HG03103 (cell line): ENCODE measurements at regions not wholly inside any gene's neighbourhood (a gene's known extent, or its start where the extent isn't known, plus 50 kb on each side); places are given as distances from the start of the nearest gene placed in this dataset.
"Not testable (repeated sequence)": the region's sequence is repeated elsewhere in the genome, so short reads cannot be mapped to it uniquely, and the experiment has no call there.

Experiments
- ATAC-seq: cut with Tn5 transposase; IDR thresholded peaks from one replicate; pipeline ENCODE4 v1.9.1; 2021; ENCODE audit warnings: low read depth; ENCODE audit not compliant: unreplicated experiment

DNA sequence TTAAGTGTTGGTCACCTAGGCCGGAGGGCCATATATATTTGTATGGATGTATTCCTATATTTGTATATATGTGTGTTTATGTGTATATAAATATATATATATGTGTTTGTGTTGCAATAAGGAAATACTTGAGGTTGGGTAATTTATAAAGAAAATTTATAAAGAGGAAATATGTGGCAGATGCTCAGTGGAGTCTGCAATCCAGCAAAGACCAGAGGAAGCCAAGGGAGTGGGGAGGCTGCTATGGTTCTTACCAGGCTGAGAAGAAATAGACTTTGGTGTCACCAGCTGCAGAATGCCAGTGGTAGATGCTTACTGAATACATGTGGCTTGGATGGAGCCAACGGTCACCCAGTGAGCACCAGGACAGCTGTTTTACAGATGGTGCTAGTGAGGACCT, 97.4 kb upstream of the ELOVL5 start:
- no peak for ATAC-seq

DNA sequence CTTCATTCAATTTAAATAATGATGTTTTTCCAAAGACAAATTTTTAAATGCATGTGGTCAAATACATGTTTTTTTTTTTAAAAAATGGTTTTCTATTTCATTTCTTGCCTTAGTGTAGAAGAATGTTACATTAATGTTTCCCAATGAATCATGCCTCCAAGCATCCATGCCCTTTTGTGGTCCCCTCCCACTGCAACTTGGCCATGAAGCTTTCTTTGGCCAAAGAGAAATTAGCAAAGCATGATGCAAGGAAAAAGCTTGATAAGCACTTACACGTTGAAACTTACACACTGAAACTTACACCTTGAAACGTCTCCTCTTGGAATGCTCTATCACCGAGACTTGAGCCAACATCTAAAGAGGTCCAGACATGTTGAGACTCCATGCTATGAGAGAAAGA, 93.0 kb upstream of the ELOVL5 start:
- ATAC-seq, result no peak

DNA sequence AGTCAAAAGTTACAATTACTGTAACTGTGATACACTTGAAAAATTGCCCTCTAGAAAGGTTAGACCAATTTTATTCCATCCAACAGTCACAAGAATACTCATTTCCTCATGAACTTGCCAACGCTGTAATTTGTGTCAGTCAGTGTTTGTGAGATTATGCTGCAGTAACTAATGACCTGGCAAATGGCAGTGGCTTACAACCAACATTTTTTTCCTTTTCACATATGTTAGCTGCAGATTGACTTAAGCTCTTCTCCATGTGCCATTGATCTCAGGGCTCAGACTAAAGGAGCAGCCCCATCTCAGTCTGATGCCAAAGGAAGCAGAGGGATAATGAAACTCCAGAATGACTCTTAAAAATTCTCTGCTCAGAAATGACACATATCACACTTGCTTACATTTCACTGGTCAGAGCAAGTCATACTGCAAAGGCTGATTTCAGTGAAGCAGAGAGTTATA, 92.3 kb upstream of the ELOVL5 start:
- no peak for ATAC-seq

DNA sequence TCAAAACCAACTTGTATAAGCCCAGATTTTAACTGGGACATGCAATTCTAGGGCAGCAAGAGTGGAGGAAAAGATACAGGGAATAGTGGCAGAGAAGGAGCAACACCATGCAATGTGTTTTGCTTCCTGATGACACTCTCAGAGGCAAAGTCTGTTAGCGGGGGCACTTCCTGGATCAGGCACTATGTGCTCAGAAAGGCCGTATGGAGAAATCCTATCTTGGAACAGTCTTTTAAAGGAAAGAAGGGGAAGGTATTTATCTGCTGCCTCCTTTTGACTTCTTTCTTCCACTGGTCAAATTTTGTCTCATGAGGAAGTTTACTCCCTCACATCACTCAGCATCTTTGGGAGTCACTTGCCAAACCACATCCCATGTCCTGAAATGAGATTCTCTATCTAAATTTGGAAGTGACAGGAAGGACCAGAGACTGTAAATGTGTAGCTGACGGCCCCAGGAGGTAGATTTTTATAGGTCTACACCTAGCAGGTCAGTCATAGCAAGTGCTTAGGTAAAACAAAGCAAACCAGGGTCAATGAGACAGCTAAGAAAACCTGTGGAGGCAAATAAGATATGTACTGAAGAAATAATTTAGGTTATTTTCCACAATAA, 91.7 kb upstream of the ELOVL5 start:
- ATAC-seq, result no peak

DNA sequence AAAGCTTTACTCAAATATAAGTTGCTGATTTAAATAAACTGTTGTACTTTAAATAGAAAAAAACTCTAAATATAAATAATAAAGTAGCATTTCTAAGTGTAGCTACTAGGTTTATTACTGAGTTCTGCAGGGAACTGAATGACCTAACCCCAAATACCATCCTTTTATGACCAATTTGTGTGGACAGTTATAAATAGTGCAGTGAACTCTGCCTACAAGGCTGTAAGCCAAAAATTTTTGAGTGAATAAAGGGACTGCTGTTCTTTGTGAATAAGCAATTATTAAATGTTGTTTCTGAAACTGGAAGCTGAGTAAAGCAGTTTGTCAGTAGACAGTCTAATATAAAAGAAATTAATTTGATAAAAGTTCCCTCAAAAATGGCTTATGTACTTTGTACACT, 90.8 kb upstream of the ELOVL5 start:
- no peak for ATAC-seq

DNA sequence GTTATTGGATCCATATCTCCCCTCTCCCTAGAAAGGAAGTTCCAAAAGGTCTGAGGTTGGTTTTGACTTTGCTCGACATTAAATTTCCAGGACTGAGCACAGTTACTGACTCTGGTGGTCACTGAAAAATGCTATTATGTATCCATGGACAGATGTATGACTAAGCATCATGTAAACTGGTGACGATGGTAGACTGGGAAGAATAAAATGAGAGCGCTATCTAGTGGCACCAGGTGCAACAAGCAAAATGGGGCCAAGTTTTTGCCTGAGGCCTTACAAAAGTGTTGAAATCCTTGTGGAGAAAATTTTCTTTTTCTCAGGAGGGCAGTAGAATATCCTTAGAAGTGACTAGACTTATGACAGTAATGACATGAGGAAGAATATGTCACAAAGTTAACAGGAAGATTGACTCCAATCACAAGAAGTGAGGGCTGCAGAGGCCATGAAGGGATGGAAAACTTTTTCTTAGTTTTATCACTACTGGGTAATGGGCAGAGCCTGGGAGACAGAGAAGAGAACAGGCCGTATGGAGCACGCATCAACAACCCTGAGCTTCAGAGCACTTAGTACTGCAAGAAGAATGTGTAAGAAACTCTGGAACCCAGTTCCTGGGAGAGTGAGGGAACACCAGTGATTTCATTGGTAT, 88.9 kb upstream of the ELOVL5 start:
- no peak for ATAC-seq

DNA sequence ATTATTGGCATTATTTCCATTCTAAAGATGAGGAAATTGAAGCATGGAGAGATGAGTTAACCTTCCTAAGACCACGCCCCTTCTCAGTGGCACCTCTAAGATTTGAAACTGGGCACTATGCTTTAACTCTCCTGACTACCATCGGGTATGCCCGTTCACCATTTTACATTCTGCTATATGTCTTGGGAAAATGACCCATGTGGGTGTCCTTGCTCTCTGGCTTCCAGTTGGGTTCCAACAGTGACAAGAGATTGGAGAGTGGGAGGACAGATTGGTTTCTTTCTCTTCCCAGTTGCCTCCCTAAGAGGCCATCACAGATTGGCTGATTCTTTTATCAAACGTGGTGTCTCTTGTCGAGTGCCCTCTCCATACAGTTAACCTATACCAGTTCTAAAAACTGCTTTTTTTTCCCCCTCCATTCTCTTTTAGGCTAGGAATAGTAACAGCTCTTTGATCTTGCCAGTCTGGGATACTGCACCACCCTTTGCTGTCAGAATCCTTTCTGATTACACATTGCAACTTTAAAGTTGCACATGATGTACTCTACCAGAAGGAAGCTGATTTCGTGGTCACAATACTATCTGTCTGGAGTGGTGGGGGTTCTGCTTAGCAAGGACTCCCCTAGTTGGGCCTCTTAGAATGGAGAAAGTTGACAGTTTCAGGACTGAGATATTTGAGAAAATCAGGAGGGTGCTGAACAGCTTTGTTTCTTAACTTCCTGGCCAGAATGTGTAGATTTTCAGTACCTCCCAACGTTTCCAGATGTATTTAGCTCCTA, 88.0 kb upstream of the ELOVL5 start:
- ATAC-seq, result no peak

DNA sequence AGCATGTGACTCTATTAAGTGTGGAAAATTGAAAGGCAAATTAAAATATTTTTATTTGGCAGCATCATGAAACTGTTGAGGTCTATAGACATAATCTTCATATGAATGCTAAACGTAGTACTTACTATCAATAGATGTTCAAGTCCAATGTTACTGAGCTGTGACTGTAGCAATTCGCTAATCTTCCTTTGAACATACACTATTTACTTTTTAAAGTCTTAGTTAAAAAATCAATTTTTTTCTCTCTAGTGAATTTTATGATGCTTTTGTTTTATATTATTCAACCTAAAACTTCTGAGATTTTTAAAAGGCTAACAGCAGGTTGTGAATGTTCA, 85.2 kb upstream of the ELOVL5 start:
- ATAC-seq, result no peak

DNA sequence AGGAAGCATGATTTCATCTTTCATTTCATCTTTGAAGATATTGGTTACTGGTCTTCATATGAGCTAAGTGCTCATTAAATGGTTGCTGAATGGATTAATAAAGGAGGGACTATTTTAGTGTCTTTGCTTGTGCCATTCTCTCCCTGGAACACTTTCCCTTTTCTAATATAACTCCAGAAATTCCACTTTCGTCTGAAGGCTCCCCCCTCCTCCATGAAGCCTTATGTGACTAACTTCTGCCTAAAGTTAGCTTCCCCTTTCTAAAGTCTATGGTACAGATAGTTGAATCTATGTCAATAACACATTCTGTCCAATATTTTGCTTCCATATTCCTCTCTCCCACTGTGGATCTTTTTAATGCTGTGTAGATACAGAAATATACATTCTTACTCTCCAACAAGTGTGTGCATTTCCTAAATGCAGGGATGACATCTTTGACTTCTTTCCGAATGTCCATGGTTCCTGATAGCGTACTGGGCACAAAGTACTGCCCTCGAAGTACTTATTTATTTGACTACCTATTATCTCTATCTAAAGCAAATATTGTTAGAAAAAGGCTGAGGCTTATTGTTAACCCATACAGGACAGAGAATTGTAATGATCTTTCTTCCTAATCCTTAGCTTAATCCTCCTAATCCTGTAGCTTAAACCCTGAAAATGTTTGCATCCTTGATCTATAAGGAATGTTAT, 84.7 kb upstream of the ELOVL5 start:
- ATAC-seq, result no peak

DNA sequence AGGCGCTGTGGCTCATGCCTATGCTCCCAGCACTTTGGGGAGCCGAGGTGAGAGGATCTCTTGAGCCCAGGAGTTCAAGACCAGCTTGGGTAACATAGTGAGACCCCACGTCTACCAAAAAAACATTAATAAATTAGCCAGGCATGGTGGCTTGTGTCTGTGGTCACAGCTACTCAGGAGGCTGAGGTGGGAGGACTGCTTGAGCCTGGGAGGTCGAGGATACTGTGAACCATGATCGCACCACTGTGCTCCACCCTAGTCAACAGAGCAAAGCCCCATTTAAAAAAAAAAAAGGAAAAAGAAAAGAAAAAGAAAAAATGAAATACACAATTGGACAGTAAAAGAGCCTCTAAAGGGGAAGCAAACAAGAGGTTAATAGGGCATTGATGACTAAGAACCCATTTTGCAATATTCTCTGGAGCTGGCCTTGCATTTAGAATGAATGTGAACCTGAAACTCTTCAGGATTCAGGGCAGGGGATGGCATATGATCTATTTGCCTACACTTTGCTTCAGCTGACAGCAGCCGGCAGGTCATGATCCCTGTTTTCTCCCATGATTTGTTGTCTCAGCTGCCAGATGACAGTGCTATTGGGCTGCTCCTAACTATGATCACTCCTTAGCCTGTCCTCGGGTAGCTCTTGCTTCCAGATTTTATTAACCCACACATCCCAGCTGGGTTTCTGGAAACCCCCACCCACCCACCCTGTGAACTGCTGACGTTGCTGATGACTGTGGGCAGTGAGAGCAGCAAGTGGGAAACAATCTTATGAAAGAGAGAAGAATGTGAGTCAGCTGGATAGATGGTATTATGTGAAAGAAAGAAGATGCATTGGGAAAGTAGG, 83.8 kb upstream of the ELOVL5 start:
- ATAC-seq, result no peak

DNA sequence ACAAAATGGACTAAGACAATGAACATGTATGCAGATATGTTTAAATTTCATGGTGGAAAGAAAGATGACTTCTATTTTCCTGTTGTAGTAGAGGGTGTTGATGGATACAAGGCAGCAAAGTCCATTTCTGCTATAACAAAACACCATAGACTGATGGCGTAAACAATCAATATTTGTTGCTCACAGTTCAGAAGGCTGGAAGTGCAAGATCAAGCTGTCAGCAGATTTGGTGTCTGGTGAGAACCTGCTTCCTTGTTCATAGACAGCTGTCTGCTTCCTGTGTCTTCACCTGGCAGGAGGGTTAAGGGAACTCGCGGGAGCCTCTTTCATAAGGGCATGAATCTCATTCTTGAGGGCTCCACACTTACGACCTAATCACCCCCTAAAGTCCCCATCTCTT, 83.0 kb upstream of the ELOVL5 start:
- no peak for ATAC-seq

DNA sequence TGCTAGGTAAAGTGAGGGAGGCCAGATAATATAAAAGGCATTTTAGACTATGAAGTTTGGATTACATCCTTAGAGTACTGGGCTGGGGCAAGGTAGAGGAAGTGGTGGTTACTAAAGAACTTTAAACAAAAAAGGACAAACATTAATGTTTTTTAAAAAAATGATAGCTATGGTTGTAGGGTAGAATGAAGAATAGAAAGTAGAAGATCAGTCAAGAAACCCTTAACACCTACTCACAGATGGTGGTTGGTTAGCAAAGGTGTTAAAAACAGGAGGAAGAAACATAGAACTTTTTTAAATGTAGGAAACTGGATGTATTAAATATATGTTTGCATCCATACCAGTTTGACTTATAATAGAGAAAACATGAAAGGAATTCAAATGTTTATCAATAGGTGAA, 80.7 kb upstream of the ELOVL5 start:
- no peak for ATAC-seq

DNA sequence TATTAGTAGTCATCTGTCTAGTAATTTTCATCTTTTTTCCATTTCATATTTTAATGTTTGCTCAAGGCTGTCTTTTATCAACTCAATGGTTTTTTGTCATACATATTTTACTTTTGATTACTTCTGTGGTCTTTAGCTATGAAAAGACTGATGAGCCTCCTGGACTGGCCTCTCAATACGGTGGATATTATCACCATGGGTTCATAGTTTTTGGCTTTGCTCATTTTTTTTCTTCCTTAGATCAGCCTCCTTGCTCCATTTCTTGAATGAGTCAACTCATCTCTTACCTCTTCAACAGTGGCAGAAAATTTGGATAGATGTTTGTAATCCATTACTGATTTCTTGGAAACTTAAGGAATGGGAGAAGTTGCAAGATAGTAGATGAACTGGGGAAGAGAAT, 80.1 kb upstream of the ELOVL5 start:
- no peak for ATAC-seq

DNA sequence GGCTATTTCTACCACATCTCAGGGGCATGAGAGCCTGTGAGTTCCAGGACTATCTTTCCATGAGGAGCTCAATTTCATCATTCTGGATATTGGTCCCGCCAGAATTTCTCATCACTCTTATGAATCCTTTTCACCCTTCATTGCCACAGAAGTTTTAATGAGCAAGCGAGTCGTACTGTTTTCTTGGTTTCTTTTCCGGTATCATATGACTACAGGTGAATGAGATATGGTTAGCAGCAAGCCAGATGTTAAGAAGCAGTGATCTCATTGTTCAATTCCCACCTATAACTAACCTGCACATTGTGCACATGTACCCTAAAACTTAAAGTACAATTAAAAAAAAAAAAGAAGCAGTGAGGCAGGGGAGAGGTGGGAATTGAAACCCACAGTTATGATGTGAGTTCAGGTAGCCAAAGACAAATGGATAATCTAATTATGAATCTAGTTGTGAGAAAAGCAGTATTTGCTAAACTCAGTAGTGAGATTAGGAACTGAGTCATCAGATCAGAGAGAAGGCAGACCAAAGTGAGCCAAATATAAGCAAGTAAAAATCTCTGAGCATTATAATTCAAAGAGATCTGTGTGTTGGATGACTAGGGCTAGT, 78.0 kb upstream of the ELOVL5 start:
- peak; percentile 79 for ATAC-seq

DNA sequence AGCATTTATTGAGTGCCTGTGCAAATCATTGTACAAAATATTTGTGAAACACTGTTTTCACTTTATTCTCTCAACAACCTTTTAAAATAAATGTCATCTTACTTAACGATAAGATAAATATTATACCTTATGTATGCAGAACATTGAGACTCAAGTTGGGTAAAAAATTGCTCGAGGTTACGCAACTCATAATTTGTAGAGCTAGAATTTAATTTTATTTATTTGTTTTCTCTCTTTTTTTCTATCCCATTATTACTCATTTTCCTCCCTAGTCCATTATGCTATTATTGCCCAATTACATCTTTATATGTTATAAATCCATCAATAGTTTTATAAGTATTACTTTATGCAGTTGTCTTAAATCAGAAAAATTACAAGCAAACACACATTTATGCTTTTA, 77.4 kb upstream of the ELOVL5 start:
- ATAC-seq, result no peak

DNA sequence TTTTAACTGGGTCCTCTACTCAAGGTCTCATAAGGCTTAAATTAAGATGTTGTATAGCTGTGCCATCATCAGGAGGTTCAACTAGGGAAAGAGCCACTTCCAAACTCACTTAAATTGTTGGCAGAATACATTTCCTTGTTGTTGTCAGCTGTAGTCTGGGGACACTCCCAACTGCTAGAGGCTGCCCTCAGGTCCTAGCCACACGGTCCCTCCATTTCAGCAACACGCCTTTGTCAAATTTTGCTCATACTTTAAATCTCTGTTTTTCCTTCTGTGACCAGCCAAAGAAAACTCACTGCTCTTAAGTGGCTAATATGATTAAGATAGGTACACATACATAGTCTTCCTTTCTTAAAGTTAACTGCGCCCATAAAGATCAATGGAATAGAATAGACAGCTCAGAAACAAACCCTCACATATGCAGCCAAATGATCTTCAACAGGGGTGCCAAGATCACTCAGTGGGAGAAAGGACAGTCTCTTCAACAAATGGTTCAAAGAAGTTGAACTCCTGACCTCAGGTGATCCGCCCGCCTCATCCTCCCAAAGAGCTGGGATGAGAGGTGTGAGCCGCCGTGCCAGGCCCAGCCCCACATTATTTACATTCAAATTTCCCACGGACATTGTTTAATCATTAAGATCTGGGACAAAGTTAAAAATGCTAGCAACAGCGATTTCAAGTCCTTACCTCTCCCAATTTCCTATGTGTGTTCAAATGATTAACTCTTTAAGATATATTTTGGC, 76.4 kb upstream of the ELOVL5 start:
- no peak for ATAC-seq

DNA sequence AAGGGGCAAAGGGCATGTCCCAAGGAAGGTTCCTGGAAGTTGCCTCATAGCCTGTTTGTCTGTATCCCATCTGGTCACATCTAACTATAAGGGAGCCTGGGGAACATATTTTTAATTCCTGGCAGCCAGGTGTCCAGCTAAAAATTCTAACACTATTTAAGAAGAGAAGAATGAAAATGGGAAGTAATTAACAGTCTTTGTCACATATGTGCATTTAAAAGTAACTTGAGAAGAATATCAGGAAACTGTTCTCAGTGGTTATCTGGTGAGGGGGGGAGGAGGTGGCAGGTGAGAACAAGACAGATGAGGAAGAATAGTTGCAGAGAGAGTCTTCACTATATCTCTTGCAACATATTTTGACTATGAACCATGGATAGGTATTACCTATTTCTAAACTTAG, 75.5 kb upstream of the ELOVL5 start:
- ATAC-seq, result no peak

DNA sequence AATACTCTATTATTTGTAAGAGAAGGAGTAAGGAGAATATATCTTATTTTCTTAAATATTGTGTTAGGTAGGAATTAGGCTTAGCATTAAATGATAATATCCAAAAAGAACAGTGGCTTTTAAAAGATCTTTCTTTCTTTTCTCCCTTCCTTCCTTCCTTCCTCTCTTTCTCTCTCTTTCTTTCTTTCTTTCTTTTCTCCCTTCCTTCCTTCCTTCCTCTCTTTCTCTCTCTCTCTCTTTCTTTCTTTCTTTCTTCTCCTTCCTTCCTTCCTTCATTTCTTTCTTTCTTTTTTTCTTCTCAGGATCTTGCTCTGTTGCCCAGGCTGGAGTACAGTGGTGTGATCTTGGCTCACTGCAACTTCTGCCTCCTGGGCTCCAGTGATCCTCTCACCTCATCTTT, 74.8 kb upstream of the ELOVL5 start:
- not testable (repeated sequence) for ATAC-seq

DNA sequence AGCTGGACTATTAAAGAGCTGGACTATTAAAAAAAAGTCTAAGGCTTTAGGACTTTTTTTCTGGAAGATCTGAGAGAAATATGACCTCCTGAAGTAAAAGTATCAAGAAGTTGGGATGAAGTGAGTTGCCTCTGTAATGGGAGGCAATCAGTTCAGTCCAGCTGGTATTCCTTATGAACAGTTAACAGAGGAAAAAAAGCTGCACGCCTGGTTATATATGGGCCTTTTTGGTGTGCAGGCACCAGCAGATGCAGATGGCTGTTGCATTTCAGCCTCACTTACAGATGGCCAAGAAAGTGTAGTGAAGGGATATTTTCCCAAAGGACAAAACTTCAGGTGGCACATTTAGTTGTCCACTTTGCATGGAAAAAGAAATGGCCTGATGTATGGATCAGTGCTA, 70.3 kb upstream of the ELOVL5 start:
- ATAC-seq, result no peak

DNA sequence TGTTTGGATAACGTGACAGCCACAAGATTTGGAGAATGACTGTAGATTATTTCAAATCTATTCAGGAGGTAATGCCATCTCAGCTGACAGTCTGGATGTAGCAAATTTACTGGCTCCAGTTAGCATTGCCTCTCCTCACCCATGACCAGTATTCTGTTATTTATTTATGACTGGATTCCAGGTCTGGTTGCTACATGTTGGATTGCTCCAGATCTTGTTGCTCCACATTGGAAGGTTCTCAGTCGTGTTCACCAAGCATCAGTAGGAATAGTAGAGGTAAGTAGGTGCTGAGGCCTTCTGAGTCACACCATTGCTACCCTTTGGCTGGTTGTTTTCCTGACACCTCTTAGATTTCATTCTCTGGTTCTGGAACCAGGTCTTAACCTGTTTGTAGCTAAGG, 69.5 kb upstream of the ELOVL5 start:
- no peak for ATAC-seq
